HFF-Myc (cell line): ENCODE measurements at regions not wholly inside any gene's neighbourhood (a gene's known extent, or its start where the extent isn't known, plus 50 kb on each side); places are given as distances from the start of the nearest gene placed in this dataset.
"Not testable (repeated sequence)": the region's sequence is repeated elsewhere in the genome, so short reads cannot be mapped to it uniquely, and the experiment has no call there.

Experiments
- DNase-seq: peaks from one replicate; pipeline ENCODE4 v3.0.0-alpha.2; 2011; ENCODE audit warnings: low read depth; ENCODE audit errors: extremely low read depth
- H3K4me3 ChIP-seq: replicated peaks from 2 replicates; pipeline ENCODE4 v1.5.1; 2011; ENCODE audit warnings: low read depth, mild to moderate bottlenecking, control low read depth, low read length
- CTCF ChIP-seq: IDR thresholded peaks from 2 replicates; pipeline ENCODE4 v1.5.1; 2012; ENCODE audit warnings: mild to moderate bottlenecking, low read depth, low read length, control low read depth; ENCODE audit errors: missing control alignments

- DNase-seq = no peak
- no peak overlapping the region for H3K4me3 ChIP-seq
- no peak for TF ChIP-seq CTCF
Measured at GRCh38 chr1:8232036-8232757, 85.7 kb upstream of the SLC45A1 start.

GRCh38 chr1:8230292-8230621 is 87.7 kb upstream of the SLC45A1 start:
- DNase-seq = no peak
- H3K4me3 ChIP-seq = no peak overlapping the region
- TF ChIP-seq CTCF = no peak

- H3K4me3 ChIP-seq = no peak overlapping the region
- TF ChIP-seq CTCF = no peak
- DNase-seq = no peak
Measured at GRCh38 chr1:8228253-8228652, 89.7 kb upstream of the SLC45A1 start.

- not testable (repeated sequence) for H3K4me3 ChIP-seq, DNase-seq
Measured at GRCh38 chr1:8227674-8228073, 90.2 kb upstream of the SLC45A1 start.

GRCh38 chr1:8226747-8227146 is 91.2 kb upstream of the SLC45A1 start:
- TF ChIP-seq CTCF = no peak
- no peak for DNase-seq
- no peak overlapping the region for H3K4me3 ChIP-seq

- DNase-seq, H3K4me3 ChIP-seq: not testable (repeated sequence)
Measured at GRCh38 chr1:8226024-8226423, 91.9 kb upstream of the SLC45A1 start.

GRCh38 chr1:8223526-8223925 is 94.4 kb upstream of the SLC45A1 start:
- no peak overlapping the region for H3K4me3 ChIP-seq
- no peak for TF ChIP-seq CTCF
- DNase-seq = no peak

GRCh38 chr1:8222789-8223188 is 95.1 kb upstream of the SLC45A1 start:
- no peak for TF ChIP-seq CTCF
- H3K4me3 ChIP-seq = no peak overlapping the region
- no peak for DNase-seq
